Brain microvascular endothelial cell (primary cell): ENCODE measurements at regions not wholly inside any gene's neighbourhood (a gene's known extent, or its start where the extent isn't known, plus 50 kb on each side); places are given as distances from the start of the nearest gene placed in this dataset.

Experiments used
- DNase-seq: peaks from one replicate; pipeline ENCODE4 v3.0.0-alpha.2; 2020
- H3K27ac ChIP-seq: fragments of 250-450 bp; sonication (Bioruptor Pico); 2 replicates; pipeline ENCODE4 v1.5.1; 2020; ENCODE audit warnings: mild to moderate bottlenecking, moderate library complexity
- H3K27me3 ChIP-seq: fragments of 250-450 bp; sonication (Bioruptor Pico); replicated peaks from 2 replicates; pipeline ENCODE4 v1.5.1; 2020; ENCODE audit warnings: mild to moderate bottlenecking
- H3K36me3 ChIP-seq: fragments of 250-450 bp; sonication (Bioruptor Pico); replicated peaks from 2 replicates; pipeline ENCODE4 v1.5.1; 2020; ENCODE audit warnings: mild to moderate bottlenecking
- H3K4me3 ChIP-seq: 2 replicates; pipeline ENCODE4 v1.5.1; 2011; ENCODE audit warnings: low read depth, mild to moderate bottlenecking, control low read depth, low read length, moderate library complexity
- CTCF ChIP-seq: IDR thresholded peaks from 2 replicates; pipeline ENCODE4 v1.5.1; 2011; ENCODE audit warnings: low read depth, mild to moderate bottlenecking, moderate library complexity, low read length, control low read depth, inconsistent platforms; ENCODE audit errors: missing control alignments
- in situ Hi-C: cut with HindIII; loops from 2 replicates; pipeline ENCODE4 v1.10.0; 2017; ENCODE audit warnings: low sequenced_read_pairs, low pct_ligation_motif_present

GRCh38 chr5:144013816-144014215 lies 156.6 kb downstream of the YIPF5 start:
- no peak for TF ChIP-seq CTCF
- Histone ChIP-seq H3K27me3 (no peaks in the 10 kb centered on the region), H3K27ac (no peak overlapping the region), H3K36me3 (no peaks in the 10 kb centered on the region), H3K4me3 (no peak overlapping the region)
- in situ Hi-C loops, result no loop called here
- DNase-seq, result no peak

GRCh38 chr5:144015961-144016360 lies 154.5 kb downstream of the YIPF5 start:
- Histone ChIP-seq H3K27me3 (no peaks in the 10 kb centered on the region), H3K4me3 (no peak overlapping the region), H3K36me3 (no peaks in the 10 kb centered on the region), H3K27ac (no peak overlapping the region)
- TF ChIP-seq CTCF, result no peak
- DNase-seq, result no peak
- in situ Hi-C loops, result no loop called here

- Histone ChIP-seq H3K36me3 (no peaks in the 10 kb centered on the region), H3K27ac (no peak overlapping the region), H3K4me3 (no peak overlapping the region), H3K27me3 (no peaks in the 10 kb centered on the region)
- no peak for TF ChIP-seq CTCF
- no peak for DNase-seq
- in situ Hi-C loops, result no loop called here
Measured at GRCh38 chr5:144017119-144017518, 153.3 kb downstream of the YIPF5 start.

GRCh38 chr5:144017631-144018030 lies 152.8 kb downstream of the YIPF5 start:
- DNase-seq, result no peak
- TF ChIP-seq CTCF, result no peak
- H3K4me3 ChIP-seq, result no peak overlapping the region
- H3K36me3 ChIP-seq, result no peaks in the 10 kb centered on the region
- no peaks in the 10 kb centered on the region for H3K27me3 ChIP-seq
- in situ Hi-C loops, result no loop called here
- H3K27ac ChIP-seq, result no peak overlapping the region

GRCh38 chr5:144024090-144024489 lies 146.4 kb downstream of the YIPF5 start:
- TF ChIP-seq CTCF, result no peak
- Histone ChIP-seq H3K27me3 (no peaks in the 10 kb centered on the region), H3K36me3 (no peaks in the 10 kb centered on the region), H3K27ac (no peak overlapping the region), H3K4me3 (no peak overlapping the region)
- in situ Hi-C loops, result no loop called here
- no peak for DNase-seq

GRCh38 chr5:144024545-144024944 lies 145.9 kb downstream of the YIPF5 start:
- no peak overlapping the region for H3K27ac ChIP-seq
- H3K27me3 ChIP-seq, result no peaks in the 10 kb centered on the region
- H3K36me3 ChIP-seq, result no peaks in the 10 kb centered on the region
- H3K4me3 ChIP-seq, result no peak overlapping the region
- no peak for DNase-seq
- in situ Hi-C loops, result no loop called here
- no peak for TF ChIP-seq CTCF
